HG03558 (cell line): ENCODE measurements at regions not wholly inside any gene's neighbourhood (a gene's known extent, or its start where the extent isn't known, plus 50 kb on each side); places are given as distances from the start of the nearest gene placed in this dataset.
"Not testable (repeated sequence)": the region's sequence is repeated elsewhere in the genome, so short reads cannot be mapped to it uniquely, and the experiment has no call there.

ENCODE experiments used
- ATAC-seq: cut with Tn5 transposase; IDR thresholded peaks from one replicate; pipeline ENCODE4 v1.9.1; 2021; ENCODE audit warnings: moderate number of reproducible peaks; ENCODE audit not compliant: unreplicated experiment; ENCODE audit errors: extremely low read depth

- not testable (repeated sequence) for ATAC-seq
These were observed 51.9 kb downstream of the DIPK2A start for GRCh38 chr3:144023543-144023942.

GRCh38 chr3:144028798-144029411 lies 57.3 kb downstream of the DIPK2A start:
- ATAC-seq: peak; percentile 84

DNA sequence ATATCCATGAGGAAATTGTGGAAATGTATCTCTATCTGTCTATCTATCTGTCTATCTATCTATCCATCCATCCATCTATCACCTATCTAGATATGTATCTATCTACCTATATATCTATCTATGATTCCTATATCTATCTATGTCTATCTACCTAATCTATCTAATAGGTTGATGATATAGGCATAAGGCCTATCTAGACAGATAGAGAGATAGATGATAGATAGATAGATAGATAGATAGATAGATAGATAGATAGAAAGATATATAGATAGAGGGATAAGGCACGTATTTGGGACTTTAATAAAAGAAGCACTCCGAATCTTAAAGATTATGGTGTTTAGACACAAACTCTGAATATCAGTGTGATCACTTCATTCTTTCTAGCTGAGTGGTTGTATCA lies 58.1 kb downstream of the DIPK2A start:
- ATAC-seq: no peak

DNA sequence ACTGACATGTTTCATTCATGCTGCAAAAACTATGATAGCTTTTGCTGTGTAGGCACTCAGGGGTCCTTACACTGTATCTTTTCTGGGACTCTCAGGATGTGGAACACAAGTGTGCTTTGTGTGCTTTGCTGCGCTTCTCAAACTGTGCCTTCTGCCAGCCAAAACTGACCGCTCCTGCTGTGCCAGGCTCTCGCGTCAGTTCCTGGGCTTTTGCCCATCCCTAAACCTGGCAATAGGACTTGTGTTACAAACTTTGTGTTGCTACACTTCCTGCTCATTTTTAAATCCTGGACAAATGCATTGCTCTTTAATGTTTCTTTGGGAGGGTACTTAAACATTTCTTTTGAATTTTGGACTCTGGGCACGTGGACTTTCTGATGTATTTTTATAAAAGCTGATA lies 60.3 kb downstream of the DIPK2A start:
- no peak for ATAC-seq

DNA sequence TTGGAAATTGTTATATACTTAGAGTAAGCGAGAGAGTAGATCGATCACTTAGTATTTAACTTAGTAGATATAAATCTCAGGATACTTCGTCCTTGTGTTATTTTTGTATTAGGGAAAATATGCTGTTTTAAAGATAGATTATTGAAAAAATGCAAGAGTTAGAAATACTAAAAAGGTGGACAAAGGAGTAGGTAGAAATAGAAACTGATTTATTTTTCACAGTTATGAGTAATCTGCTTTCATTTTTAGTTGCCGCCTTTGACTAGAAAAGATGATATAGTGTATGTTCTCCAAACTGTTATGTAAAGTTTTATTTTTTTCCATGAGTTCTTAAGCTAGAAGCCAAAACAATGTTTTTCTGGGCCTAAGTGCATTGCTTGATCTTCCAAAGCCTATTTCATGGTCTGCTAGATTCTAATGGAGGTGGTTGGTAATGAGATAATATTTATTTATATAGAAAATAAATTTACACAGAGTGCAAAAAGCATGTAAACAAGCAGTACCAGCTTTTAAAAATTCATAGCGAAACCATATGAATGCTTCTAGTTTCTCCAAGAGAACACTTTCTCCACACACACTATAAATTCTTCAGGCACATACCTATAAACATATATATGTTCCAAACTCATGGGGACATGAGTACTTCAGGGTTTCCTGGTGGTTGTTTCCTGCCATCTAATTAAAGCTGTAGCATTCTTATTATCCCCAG lies 61.1 kb downstream of the DIPK2A start:
- peak; percentile 63 for ATAC-seq

GRCh38 chr3:144033240-144033589 lies 61.6 kb downstream of the DIPK2A start:
- no peak for ATAC-seq

DNA sequence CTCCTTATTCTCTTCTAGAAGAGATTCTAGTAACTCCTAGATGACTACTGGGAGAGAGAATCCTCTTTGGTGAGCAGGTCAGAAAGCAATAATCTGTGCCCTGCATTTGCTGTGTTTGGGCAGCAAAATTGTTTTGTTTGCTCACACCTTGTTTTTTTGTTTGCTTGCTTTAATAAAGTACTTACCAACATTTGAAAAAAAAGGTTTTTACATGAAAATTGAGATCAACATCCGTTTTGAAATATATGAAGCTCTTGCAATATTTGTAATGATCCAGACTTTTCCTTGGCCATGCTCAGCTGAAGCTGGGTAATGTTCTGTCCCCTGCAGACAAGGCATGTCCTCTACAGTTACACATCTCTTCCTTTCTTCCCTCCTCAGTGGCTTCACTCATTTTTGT lies 62.2 kb downstream of the DIPK2A start:
- no peak for ATAC-seq

GRCh38 chr3:144034715-144035290 lies 63.2 kb downstream of the DIPK2A start:
- ATAC-seq: no peak

- ATAC-seq: no peak
These were observed 64.9 kb downstream of the DIPK2A start for GRCh38 chr3:144036498-144036897.

DNA sequence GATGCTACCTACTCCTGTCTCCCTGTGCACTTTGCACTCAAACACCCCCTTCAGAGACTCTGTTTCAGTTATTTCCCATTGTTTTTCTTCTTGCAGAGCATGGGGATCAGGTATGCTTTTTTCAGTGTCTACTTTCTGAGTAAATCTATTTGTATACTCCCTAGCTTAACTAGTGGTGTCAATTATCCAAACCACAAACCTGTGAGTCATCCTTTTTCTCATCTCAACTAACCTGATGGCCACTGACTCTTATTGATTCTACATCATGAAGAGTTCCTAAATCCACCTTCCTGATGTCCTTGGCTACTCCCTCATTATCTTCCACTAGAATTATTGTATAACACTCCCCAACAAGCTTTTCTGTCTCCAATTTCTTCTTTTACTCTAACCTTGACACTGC lies 68.0 kb downstream of the DIPK2A start:
- no peak for ATAC-seq

DNA sequence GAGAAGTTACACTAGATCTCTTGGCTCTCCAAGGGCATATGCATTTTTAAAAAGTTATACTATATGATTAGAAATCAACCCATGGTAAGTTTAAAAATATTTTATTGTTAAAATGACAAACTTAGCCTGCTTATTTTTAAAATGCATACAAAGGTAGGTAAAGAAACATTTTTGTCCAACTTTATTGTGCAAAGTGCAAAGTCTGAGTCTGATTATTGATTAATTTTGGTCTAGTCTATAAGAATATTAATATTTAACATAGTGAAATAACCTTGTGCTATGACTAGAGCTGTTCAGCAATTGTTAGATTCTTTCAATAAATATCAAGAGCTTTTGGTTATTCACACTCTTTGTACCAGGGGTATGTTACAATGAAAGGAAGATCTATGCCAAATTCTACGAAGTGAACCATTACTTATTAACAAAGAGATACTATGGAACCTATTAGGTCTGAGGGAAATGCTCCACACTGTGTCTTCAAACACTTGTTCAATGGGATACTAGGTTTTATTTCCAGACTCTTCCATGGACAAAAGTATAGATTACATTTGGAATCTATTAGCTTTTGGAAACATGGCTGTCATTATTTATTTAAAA lies 70.4 kb downstream of the DIPK2A start:
- ATAC-seq: no peak

DNA sequence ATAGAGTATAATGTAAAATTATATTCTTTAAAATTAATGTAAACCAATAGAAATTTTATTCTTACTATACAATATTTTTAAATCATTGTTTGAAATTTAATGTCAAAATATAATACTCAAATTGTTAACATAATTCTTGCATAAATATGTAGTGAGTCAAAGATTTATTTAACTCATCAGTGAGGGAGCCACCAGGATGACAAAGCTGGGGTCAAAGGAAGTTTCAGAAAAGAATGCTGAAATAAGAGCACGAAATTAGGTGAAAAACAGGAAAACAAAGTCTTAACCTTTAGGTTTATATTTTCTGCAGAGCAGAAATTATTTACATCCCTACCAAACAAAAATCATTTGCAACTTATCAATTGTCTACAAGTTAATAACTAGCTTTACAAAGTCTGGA lies 74.1 kb downstream of the DIPK2A start:
- no peak for ATAC-seq

DNA sequence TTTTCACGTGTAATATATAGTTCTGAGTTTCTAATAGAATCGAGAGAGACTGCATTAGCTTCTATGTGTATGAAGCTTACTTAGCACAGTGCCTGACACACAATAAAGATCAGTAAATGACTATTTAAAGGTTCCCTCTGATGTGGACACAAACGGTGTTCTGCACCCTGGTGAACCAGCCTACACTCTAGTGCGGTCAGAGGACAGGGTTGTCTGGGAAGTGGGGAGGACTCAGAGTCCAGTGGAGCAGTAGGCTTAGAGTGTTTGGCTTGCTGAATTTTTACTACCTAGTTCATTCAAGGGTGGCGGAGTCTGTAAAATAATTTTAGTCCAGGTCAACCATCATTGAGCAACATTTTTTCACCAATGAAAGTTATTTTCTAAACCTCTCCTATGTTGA lies 77.8 kb downstream of the DIPK2A start:
- ATAC-seq: no peak

DNA sequence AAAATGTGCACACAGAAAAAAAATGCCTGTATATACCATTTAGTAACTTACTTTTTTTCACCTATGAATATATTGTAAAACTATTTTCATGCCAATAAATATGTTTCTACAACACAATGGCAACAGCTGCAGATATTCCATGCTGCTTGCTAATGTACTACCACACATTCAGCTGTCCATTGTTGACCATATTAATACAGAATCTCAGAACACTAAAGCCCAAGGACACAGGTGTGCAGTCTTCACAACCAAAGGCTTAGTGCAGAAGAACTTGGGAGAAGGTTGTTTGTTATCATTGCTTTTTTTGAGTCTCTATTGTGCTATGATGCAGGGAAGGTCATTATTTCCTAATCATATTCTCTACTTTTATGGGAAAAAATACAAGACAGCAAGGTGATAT lies 79.6 kb downstream of the DIPK2A start:
- no peak for ATAC-seq

GRCh38 chr3:144052275-144052674 lies 80.7 kb downstream of the DIPK2A start:
- no peak for ATAC-seq

- ATAC-seq: no peak
These were observed 81.5 kb downstream of the DIPK2A start for GRCh38 chr3:144053121-144053520.

DNA sequence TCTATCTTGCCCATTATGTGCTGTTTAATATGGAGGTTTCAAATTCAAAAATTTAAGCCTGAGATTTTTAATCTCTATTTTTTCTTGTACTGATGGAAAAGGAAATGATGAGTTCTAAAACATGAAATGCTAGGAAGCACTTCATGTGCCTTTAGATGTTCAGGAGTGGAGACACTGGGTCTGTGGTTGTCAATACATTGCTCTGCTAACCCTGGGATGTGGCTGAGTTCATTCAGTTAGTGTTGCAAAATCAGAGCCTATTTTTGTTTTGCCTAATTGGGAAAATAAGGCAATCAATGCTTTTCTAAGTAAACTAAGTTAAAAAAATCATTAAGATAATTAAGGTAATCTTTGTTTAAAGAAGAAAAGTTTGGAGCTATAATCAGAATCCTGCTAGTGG lies 83.1 kb downstream of the DIPK2A start:
- no peak for ATAC-seq

- ATAC-seq: no peak
These were observed 84.0 kb downstream of the DIPK2A start for GRCh38 chr3:144055604-144056003.

- ATAC-seq: no peak
These were observed 87.1 kb downstream of the DIPK2A start for GRCh38 chr3:144058713-144059112.

DNA sequence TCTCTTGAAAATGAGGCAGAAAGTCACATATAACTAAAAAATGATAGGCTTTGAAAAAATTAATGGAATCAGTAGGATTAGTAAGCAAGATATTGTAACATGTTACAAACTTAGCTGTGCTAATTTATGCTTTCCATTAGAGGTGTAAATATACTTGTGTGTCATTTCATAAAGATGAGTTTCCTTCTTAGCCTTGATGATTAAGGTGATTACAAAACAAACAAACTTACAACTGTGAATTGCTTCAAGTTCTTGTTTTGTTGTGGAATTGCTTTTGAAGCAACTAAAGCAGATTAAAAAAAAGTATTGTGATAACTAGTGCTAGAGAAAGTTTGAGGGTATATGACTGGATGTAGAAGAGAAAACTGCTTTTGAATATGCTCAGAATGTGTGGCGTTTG lies 87.9 kb downstream of the DIPK2A start:
- ATAC-seq: no peak

DNA sequence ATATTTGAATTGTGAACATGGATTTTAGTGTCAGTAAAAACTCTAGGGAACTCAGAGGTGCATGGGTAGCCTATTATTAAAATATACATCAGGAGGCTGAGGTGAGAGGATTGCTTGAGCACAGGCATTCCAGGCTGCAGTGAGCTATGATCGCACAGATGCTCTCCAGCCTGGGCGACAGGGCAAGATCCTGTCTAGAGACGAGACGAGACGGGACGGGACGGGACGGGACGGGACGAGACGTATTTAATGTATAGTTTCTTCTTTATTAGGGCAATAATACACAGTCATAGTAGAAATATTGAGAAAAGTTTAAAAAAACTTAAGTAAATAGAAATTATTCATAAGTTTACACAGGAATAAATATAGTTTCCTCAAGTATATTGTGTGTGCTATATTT lies 89.3 kb downstream of the DIPK2A start:
- no peak for ATAC-seq

DNA sequence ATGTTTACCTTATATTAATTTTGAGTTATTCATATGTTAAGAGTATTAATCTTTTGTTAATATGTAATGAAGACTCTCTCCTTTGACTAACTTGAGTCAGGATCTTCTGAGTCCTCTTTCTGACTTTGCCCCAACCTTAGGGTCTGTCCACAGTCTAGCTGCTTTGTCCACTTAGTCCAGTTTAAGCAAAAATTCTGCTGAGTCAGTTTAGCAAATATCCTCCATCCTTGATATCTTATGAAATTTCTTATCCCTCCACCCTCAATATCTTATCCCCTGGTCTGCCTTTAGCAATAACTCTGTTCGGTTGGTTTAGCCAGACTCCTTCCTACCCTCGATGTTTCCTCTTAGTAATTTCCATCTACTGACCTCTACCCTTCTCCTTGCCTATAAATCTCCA lies 91.7 kb downstream of the DIPK2A start:
- no peak for ATAC-seq
